A673 (cell line): ENCODE measurements at regions not wholly inside any gene's neighbourhood (a gene's known extent, or its start where the extent isn't known, plus 50 kb on each side); places are given as distances from the start of the nearest gene placed in this dataset.

Source experiments
- EZH2 ChIP-seq: fragments of 200-600 bp; sonication (generic); IDR thresholded peaks from 2 replicates; pipeline ENCODE4 v1.6.1; 2017; ENCODE audit warnings: borderline replicate concordance, low read depth, mild to moderate bottlenecking, mixed read lengths, antibody characterized with exemption, low read length; ENCODE audit not compliant: poor library complexity, severe bottlenecking
- TF ChIP-seq, protein P1 (sequence below): fragments of 300-800, 200-600 bp; sonication (generic); conservative IDR thresholded peaks from 2 replicates; pipeline ENCODE4 v1.5.1; 2017; ENCODE audit warnings: low read depth, mild to moderate bottlenecking, antibody characterized with exemption, low read length, moderate library complexity, mixed read lengths

GRCh38 chr2:4585057-4585635 lies 881.8 kb downstream of the DCDC2C start:
- TF ChIP-seq, protein P1, sequence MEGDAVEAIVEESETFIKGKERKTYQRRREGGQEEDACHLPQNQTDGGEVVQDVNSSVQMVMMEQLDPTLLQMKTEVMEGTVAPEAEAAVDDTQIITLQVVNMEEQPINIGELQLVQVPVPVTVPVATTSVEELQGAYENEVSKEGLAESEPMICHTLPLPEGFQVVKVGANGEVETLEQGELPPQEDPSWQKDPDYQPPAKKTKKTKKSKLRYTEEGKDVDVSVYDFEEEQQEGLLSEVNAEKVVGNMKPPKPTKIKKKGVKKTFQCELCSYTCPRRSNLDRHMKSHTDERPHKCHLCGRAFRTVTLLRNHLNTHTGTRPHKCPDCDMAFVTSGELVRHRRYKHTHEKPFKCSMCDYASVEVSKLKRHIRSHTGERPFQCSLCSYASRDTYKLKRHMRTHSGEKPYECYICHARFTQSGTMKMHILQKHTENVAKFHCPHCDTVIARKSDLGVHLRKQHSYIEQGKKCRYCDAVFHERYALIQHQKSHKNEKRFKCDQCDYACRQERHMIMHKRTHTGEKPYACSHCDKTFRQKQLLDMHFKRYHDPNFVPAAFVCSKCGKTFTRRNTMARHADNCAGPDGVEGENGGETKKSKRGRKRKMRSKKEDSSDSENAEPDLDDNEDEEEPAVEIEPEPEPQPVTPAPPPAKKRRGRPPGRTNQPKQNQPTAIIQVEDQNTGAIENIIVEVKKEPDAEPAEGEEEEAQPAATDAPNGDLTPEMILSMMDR = no peak
- TF ChIP-seq EZH2 = no peak
